ENCODE measurements at regions not wholly inside any gene's neighbourhood (a gene's known extent, or its start where the extent isn't known, plus 50 kb on each side); places are given as distances from the start of the nearest gene placed in this dataset.

DNA sequence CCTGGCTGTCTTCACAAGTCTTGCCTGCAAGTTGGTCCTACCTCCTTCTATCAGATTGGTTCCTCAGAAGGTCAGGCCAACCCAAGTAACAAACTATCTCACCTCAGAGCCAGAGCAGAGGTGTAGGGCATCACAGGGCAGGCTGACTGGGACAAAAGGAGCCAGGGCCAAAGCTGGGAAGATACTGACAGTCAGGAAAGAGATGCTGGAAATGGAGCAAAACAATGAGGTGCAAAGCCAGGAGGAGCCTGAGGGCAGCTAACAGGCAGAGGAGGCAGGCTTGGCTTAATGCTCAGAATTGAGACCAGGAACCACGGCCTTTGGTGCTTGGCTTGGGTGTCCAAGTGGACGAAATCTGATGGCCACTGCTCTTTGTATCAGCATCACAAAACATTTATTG, 68.4 kb upstream of the PNMA1 start:
- DNase-seq (ENCODE audit: low read depth, low spot score) = no peak

DNA sequence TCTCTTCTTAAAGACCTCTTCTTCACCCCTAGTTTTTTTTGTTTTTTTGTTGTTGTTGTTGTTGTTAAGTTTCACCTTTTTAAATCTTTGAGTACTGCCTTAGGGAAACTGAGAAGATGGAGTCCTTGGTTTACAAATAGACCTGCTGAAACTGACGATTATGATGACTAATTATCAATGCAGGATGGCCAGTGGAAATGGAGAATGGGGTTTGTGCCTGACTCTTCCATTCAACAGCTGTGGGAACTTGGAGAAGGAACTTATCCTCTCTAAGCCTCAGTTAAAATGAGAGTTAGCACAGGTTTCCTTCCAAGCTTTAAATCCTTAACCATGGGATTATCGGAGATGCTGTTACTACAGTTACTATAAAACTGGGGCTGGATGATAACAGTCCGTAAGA, 66.7 kb upstream of the PNMA1 start:
- DNase-seq (ENCODE audit: low read depth, low spot score) = no peak

DNA sequence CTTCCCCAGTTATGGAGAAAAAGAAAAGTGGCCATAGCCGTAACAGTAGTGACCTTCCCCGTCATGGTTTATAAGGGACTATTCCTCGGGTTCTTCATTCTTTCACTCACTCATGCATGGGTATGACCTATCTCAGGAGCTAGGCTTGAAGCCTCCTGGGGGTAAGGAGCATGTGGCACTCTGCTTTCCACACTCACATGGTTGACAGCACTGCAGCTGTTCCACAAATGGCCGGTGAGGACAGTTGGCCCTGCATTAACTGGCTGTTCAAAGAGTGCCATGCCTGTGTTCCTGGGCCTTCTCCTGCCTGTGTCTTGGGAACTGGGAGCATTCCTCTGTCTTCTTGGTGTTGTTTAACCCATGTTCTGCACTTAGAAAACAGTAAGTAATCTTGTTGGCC, 66.2 kb upstream of the PNMA1 start:
- DNase-seq (ENCODE audit: low read depth, low spot score) = no peak

DNA sequence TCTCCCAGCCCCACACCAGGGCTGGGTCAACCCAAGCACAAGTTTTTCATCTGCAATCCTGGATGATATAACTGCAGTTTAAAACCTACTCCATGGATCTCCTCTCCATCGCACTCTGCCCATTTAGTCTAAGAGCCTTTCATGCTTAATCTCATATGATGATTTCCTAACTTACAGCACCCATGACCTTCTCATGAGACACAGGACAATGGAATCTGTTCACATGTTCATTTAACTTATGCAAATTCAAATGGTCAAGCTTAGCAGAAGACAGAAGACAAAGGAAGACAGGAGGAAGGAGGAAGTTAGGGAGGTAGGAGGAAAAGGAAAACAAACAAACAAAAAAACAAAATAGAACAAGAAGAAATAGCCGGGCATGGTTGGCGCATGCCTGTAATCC, 64.6 kb upstream of the PNMA1 start:
- DNase-seq (ENCODE audit: low read depth, low spot score) = no peak

DNA sequence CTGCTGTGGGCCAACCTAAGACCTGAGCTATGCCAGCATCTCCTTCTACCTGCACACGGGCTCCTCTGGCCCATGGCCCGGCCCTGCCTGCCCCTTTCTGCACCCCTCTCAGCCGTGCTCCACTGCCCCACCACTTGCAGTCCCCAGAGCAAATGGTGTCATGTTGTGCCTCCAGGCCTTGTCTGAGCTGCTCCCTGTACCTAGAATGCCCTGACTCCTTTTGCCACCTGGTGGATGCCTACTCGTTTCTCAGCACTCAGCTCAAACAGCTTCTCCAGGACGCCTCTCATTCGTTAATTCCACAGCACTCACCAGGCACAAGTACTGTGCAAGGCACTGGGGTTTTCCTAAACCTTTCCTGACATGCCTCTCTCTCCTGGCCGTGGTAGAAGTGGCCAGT, 63.2 kb upstream of the PNMA1 start:
- DNase-seq (ENCODE audit: low read depth, low spot score) = no peak

DNA sequence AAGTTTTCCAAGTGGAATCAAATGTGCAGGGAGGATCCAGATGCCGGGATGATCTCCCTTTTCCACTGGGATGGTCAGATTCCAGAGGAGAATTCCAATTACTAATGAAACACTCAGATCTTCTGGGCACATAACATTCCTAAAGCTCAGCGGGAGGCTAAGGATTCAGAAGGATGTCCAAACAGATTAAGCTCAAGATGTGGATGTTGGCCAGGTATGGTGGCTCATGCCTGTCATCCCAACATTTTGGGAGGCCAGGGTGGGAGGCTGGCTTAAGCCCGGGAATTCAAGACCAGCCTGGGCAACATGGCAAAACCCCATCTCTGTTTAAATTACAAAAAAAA, 62.0 kb upstream of the PNMA1 start:
- peak; percentile 38 for DNase-seq (ENCODE audit: low read depth, low spot score)

DNA sequence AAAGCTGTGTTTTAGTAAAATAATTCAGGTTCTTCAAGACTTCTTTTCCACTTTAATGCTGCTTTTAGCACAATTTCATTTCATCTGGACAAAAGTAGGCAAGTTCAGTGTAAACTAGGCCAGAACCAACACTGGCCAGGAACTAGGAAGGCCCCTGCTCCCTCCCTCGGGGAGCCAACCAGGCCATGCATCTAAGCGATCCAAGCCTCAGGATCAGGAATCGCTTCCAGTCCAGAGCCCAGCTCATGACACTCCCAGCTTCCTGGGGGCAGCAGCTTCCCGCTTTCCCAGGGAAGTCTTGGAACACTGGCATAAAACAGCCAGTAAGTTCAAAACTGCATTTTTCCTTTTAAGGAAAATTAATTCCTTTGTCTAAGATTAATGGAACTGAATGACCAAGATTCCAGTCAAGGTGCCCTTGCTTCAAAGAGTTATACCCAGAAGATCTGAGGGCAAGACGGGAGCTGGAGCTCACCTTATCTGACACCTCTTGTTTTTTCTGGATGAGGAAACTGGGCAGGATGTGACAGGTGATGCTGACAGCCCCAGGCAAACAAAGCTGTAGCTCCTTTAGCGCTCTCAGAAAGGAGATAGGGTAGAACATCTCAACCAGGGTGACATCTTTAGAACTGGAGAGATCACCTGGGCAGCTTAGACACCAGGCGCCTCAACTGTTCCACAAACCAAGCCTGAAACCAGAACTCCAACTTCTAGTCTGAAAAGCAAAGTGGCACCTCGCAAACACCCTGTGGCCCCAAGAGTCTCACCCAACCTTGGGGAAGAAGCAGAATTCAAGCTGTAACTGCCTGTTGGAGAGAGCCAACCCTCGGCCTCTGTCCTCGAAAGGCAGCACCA, 61.4 kb upstream of the PNMA1 start:
- no peak for DNase-seq (ENCODE audit: low read depth, low spot score)

DNA sequence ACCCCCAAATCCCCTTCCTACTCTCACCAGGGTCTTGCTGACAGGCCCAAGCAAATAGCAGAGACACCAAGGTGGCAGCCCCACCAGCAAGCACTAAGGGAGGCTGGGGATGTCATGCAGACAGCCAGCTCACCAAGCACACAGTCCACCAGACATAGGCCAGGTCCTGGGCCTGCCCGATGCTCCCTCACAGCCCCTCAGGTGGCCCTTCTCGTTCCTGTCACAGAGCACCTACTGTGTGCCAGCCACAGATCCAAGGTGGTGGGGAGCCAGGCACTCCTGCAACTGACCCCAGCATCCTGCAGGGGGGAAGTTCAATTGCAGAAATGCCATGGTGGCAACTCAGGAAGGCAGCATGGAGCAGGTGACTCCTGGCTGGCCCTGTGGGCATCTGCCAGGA, 60.5 kb upstream of the PNMA1 start:
- DNase-seq (ENCODE audit: low read depth, low spot score) = no peak

DNA sequence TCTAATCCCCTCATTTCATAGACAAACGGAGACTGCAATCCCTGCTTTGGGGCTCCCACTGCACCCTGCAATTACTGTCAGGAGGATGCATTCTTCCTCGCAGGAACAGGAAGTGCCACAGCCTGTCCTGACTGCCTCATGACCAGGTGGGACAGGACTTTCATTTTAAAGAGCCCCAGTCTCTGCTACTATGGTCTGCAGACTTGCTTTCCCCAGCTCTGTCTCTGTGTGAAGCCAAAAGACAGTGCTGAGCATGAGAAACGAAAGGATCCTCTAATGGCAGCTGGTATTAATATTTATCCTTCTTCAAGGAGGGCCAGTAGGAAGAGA, 60.0 kb upstream of the PNMA1 start:
- no peak for DNase-seq (ENCODE audit: low read depth, low spot score)

DNA sequence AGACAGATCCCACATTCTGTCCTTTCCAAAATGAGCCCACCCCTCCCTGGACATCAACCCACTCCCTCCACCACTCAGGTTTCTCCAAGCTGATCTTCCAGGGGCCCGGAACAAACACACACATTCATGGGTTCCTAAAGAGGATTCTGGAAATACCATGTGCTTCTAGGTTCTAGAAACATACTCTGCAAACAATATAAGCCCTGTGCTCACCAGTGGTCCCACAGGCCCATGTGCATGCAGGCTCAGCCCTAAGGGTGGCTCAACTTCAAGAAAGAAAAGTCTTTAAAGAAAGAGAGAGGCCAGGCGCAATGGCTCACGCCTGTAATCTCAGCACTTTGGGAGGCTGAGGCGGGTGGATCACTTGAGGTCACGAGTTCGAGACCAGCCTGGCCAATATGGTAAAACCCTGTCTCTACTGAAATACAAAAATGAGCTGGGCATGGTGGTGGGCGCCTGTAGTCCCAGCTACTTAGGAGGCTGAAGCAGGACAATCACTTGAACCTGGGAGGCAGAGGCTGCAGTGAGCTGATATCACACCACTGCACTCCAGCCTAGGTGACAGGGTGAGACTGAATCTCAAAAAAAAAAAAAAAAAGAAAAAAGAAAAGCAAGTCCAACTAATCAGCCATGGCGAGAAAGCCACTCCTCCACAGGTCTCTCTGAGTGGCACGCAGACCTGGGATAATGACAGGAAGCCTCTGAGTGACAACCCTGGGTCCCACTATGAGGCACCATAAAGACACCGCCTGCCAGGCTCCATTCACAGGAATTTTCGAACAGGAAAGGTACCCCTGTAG, 59.5 kb upstream of the PNMA1 start:
- no peak for DNase-seq (ENCODE audit: low read depth, low spot score)

DNA sequence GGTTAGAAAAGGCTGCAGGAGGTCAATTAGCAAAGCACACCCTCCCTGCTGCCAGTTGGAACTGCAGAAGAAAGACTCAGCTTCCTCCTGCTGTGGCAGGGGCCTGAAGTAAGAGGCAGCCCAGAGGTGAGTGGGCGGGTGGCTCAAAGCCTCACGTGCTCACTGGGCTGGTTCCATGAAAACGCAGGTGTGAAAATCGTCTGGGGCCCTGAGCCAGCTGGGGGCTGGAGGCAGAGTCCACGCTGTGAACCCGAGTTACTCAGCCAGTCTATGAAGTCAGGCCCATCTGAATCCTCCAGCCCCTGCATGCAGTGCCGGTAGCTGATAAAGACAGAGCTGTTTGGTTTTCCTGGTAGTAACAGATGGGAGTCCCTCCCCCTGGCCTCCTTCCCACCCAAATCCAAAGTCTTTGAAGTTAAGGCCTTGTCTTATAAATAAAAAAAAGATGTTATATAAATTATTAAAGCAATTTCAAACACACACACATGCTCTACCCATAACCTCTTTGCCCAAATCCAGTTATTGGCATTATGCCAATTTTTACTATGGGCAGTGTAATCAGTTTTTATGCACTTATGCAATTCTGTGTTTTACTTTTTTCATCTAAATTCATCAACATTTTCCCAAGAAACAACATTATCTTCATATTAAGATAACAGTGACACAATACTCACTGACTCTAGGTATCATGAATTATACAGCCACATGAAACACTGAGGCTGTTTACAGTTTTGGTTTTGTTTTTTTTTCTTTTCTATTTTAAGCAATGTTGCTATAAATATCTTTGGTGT, 57.9 kb upstream of the PNMA1 start:
- peak; percentile 55 for DNase-seq (ENCODE audit: low read depth, low spot score)

DNA sequence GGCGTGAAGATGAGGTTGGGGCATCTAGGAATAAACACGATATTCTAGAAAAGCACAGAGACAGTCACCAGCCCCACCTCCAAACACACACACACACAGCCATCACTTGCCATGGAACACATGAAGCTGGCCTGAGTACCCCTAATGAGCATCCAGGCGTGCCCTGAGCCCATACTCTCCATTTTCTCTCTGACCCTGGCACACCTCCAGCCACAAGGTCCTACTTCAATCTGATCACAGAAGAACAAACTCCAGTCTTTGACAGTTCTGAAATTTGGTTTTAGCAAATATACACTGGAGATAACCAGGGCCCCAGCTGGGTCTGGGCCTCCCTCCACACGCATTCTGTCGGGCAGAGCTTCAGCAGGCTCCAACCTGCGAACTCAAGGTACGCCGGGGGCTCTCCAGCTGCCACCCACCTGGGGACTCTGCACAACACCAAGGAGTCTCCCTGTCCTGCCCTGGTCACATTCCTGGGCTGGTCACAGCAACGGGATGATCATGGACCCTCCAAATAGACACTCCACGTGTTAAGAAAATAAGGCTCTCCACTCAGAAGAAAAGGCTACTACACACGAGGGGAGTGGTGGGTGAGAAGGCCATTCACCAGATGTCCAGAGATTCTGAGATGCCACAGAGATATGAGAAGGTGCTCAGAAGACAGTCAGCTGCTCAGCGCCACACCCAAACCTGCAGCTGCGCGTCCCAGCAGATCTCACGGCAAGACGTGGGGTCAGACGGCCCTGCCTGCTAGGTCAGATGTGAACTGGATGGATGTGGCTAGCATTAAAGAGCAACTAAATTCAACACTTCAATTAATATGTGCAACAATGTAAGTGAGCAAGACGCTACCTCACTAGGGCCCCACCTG, 57.0 kb upstream of the PNMA1 start:
- no peak for DNase-seq (ENCODE audit: low read depth, low spot score)

DNA sequence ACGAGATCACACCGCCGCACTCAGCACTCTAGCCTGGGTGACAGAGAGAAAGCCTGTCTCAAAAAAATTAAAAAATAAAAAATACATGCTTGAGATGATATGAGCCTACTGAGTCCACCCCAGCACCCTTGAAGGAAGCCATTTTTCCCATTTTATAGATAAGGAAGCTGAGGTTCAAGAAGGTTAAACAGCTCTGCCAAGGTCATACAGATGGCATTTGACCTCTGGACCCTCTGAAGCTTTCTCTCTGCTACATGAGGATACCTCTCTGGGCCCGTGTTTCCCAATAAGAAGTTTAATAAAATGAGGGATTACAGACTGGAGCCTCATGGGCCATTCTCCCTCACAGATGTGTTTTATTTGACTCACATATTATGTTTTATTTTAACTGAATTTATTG, 53.9 kb upstream of the PNMA1 start:
- no peak for DNase-seq (ENCODE audit: low read depth, low spot score)

DNA sequence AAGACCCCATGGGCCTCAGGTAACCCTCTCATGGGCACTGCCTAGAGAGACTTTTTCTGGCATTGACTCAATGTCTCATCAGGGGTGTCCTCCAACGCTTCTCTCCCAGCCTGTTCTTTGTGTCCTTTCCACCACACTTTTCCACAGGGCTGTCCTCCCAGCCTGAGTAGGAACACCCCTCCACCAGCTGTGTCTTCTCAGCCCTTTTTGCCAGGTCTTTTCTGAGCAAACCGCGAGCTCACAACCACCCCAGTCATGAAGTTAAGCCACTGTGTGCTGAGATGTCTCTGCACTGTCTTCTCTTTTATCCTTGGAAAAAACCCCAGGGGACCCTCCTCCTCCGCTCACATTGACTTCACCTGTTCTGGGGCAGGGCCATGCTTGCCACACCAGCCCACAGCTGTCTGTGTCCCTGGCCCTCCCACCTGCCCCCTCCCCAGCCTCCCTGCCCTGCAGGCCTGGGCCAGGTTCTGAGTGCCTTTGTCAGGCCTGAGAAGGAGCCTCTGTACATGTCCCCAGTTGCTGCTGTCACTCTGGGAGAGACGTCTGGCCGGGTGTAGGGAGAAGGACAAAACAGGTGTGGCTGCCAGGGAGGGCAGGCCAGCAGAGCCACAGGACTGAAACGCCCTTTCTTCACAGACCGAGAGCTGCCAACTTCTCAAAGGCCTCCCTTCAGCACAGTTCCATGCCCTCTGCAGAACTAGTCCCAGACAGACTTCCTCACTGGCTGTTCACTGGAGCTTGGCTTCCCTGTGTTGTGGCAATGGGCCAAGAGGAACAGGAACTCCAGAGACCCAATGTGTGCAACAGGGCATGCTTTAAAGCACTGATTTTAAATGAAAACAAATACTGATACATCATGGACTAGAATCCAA, 50.5 kb upstream of the PNMA1 start:
- DNase-seq (ENCODE audit: low read depth, low spot score) = peak; percentile 41

Measured in astrocyte of the hippocampus (primary cell).